ENCODE measurements at regions not wholly inside any gene's neighbourhood (a gene's known extent, or its start where the extent isn't known, plus 50 kb on each side); places are given as distances from the start of the nearest gene placed in this dataset.

GRCh38 chr16:35255816-35256215 lies 1796.4 kb downstream of the TP53TG3F start:
- POLR2A ChIA-PET: no interaction called here

GRCh38 chr16:35258381-35258780 lies 1799.0 kb downstream of the TP53TG3F start:
- no peak overlapping the region for H3K4me3 ChIP-seq (ENCODE audit: low read depth, low read length)
- H3K4me1 ChIP-seq (ENCODE audit: control insufficient read depth, insufficient read depth, low read length): no peaks in the 10 kb centered on the region
- ChIA-PET POLR2A (no interaction called here), CTCF (no interaction called here)
- no peaks in the 10 kb centered on the region for H3K9me3 ChIP-seq (ENCODE audit: control insufficient read depth, insufficient read depth, low read depth, low read length)
- TF ChIP-seq ZNF548 (tag by site-specific recombination; IDR thresholded peaks at IDR 0.05) (no peak), ZNF670 (tag by site-specific recombination; IDR thresholded peaks at IDR 0.05; ENCODE audit: low read depth) (no peak), ZNF544 (tag by site-specific recombination; IDR thresholded peaks at IDR 0.05) (no peak), ZNF335 (tag by site-specific recombination; conservative IDR thresholded peaks at IDR 0.05) (no peak), PRDM4 (tag by site-specific recombination; IDR thresholded peaks at IDR 0.05) (no peak), ZNF747 (tag by site-specific recombination; IDR thresholded peaks at IDR 0.05) (no peak), ZFP3 (tag by site-specific recombination; IDR thresholded peaks at IDR 0.05; ENCODE audit: low read depth) (no peak), ZNF169 (tag by site-specific recombination; IDR thresholded peaks at IDR 0.05) (no peak), ZNF677 (tag by site-specific recombination; IDR thresholded peaks at IDR 0.05) (no peak), SCRT2 (tag by site-specific recombination; IDR thresholded peaks at IDR 0.05) (no peak), ZFHX2 (tag by site-specific recombination; conservative IDR thresholded peaks at IDR 0.05) (no peak), ZNF132 (tag by site-specific recombination; IDR thresholded peaks at IDR 0.05; ENCODE audit: borderline replicate concordance) (no peak), IKZF3 (tag by site-specific recombination; IDR thresholded peaks at IDR 0.05) (no peak), ZXDB (tag by site-specific recombination; IDR thresholded peaks at IDR 0.05) (no peak), ZFP41 (tag by site-specific recombination; IDR thresholded peaks at IDR 0.05; ENCODE audit: borderline replicate concordance) (no peak), GLIS1 (tag by site-specific recombination; IDR thresholded peaks at IDR 0.05) (no peak), ZSCAN18 (tag by site-specific recombination; IDR thresholded peaks at IDR 0.05) (no peak)
- no peak overlapping the region for H3K27ac ChIP-seq (ENCODE audit: extremely low read depth, low read depth, low read length)
- H3K36me3 ChIP-seq (ENCODE audit: control insufficient read depth in 2 of 2, insufficient read depth in 1 of 2, low read length in 2 of 2): no peaks in the 10 kb centered on the region

More at GRCh38 chr16:35255816-35256215, 1796.4 kb downstream of the TP53TG3F start:
- no peaks in the 10 kb centered on the region for H3K9me3 ChIP-seq (ENCODE audit: control insufficient read depth, insufficient read depth, low read depth, low read length)
- H3K36me3 ChIP-seq (ENCODE audit: control insufficient read depth in 2 of 2, insufficient read depth in 1 of 2, low read length in 2 of 2): no peaks in the 10 kb centered on the region
- CTCF ChIA-PET: no interaction called here
- H3K4me3 ChIP-seq (ENCODE audit: low read depth, low read length): no peak overlapping the region
- H3K4me1 ChIP-seq (ENCODE audit: control insufficient read depth, insufficient read depth, low read length): no peaks in the 10 kb centered on the region
- H3K27ac ChIP-seq (ENCODE audit: extremely low read depth, low read depth, low read length): no peak overlapping the region
- no peak for TF ChIP-seq ZNF16 (tag by site-specific recombination; IDR thresholded peaks at IDR 0.05; ENCODE audit: low read depth)
- no peak for TF ChIP-seq ZNF112 (tag by site-specific recombination; IDR thresholded peaks at IDR 0.05)
- no peak for TF ChIP-seq ZSCAN5A (tag by site-specific recombination; IDR thresholded peaks at IDR 0.05)
- TF ChIP-seq ZBTB26 (tag by site-specific recombination; optimal IDR thresholded peaks at IDR 0.05): no peak
- no peak for TF ChIP-seq ZBTB8A (tag by site-specific recombination; IDR thresholded peaks at IDR 0.05)
- TF ChIP-seq ZBTB48 (tag by site-specific recombination; IDR thresholded peaks at IDR 0.05): no peak
- no peak for TF ChIP-seq ZFP3 (tag by site-specific recombination; IDR thresholded peaks at IDR 0.05; ENCODE audit: low read depth)
- no peak for TF ChIP-seq ZNF580 (tag by site-specific recombination; IDR thresholded peaks at IDR 0.05)
- no peak for TF ChIP-seq ZNF707 (tag by site-specific recombination; IDR thresholded peaks at IDR 0.05)
- no peak for TF ChIP-seq SALL2 (tag by site-specific recombination; IDR thresholded peaks at IDR 0.05; ENCODE audit: borderline replicate concordance)
- TF ChIP-seq ZNF837 (tag by site-specific recombination; IDR thresholded peaks at IDR 0.05): no peak
- TF ChIP-seq ZNF768 (tag by site-specific recombination; IDR thresholded peaks at IDR 0.05): no peak
- TF ChIP-seq GLIS2 (tag by site-specific recombination; IDR thresholded peaks at IDR 0.05): no peak
